ENCODE measurements at regions not wholly inside any gene's neighbourhood (a gene's known extent, or its start where the extent isn't known, plus 50 kb on each side); places are given as distances from the start of the nearest gene placed in this dataset.

GRCh38 chr10:128473911-128474310, 347.7 kb upstream of the MKI67 start:
- no peak for DNase-seq

- no peak for DNase-seq
Measured at GRCh38 chr10:128474571-128474970, 348.3 kb upstream of the MKI67 start.

- no peak for DNase-seq
Measured at GRCh38 chr10:128475686-128476367, 349.6 kb upstream of the MKI67 start.

- DNase-seq: no peak
Measured at GRCh38 chr10:128476368-128476725, 350.1 kb upstream of the MKI67 start.

- no peak for DNase-seq
Measured at GRCh38 chr10:128476845-128477244, 350.6 kb upstream of the MKI67 start.

GRCh38 chr10:128480601-128481000, 354.4 kb upstream of the MKI67 start:
- DNase-seq: no peak

GRCh38 chr10:128481152-128481840, 355.1 kb upstream of the MKI67 start:
- no peak for DNase-seq

- no peak for DNase-seq
Measured at GRCh38 chr10:128482052-128482451, 355.8 kb upstream of the MKI67 start.

GRCh38 chr10:128483216-128483615, 357.0 kb upstream of the MKI67 start:
- DNase-seq: no peak

- DNase-seq: no peak
Measured at GRCh38 chr10:128484041-128484440, 357.8 kb upstream of the MKI67 start.

- no peak for DNase-seq
Measured at GRCh38 chr10:128485701-128486235, 359.5 kb upstream of the MKI67 start.

GRCh38 chr10:128487517-128487916, 361.3 kb upstream of the MKI67 start:
- DNase-seq: no peak

- no peak for DNase-seq
Measured at GRCh38 chr10:128489324-128490247, 363.4 kb upstream of the MKI67 start.

- DNase-seq: no peak
Measured at GRCh38 chr10:128491686-128492085, 365.5 kb upstream of the MKI67 start.

GRCh38 chr10:128493811-128494210, 367.6 kb upstream of the MKI67 start:
- no peak for DNase-seq

- no peak for DNase-seq
Measured at GRCh38 chr10:128494665-128495064, 368.4 kb upstream of the MKI67 start.

GRCh38 chr10:128497660-128498377, 371.6 kb upstream of the MKI67 start:
- DNase-seq: no peak

- no peak for DNase-seq
Measured at GRCh38 chr10:128498378-128498730, 372.1 kb upstream of the MKI67 start.

- DNase-seq: no peak
Measured at GRCh38 chr10:128498746-128499145, 372.5 kb upstream of the MKI67 start.

GRCh38 chr10:128499486-128499885, 373.3 kb upstream of the MKI67 start:
- DNase-seq: no peak

- no peak for DNase-seq
Measured at GRCh38 chr10:128499956-128500355, 373.7 kb upstream of the MKI67 start.

- no peak for DNase-seq
Measured at GRCh38 chr10:128500642-128501041, 374.4 kb upstream of the MKI67 start.

GRCh38 chr10:128505346-128505745, 379.1 kb upstream of the MKI67 start:
- DNase-seq: no peak

Data from EL (cell line).